SU-DHL-6 (cell line): ENCODE measurements at regions not wholly inside any gene's neighbourhood (a gene's known extent, or its start where the extent isn't known, plus 50 kb on each side); places are given as distances from the start of the nearest gene placed in this dataset.

ENCODE experiments used
- H2AFZ ChIP-seq: fragments of 200-600 bp; sonication (generic); 2 replicates; pipeline ENCODE4 v1.6.1; 2014; ENCODE audit warnings: low read depth, mild to moderate bottlenecking, moderate library complexity, mixed read lengths, antibody characterized with exemption, low read length; ENCODE audit not compliant: severe bottlenecking
- H3F3A ChIP-seq: fragments of 200-600 bp; shearing (Covaris generic); 2 replicates; pipeline ENCODE4 v1.6.0; 2016; ENCODE audit warnings: antibody characterized with exemption, mild to moderate bottlenecking; ENCODE audit not compliant: insufficient read depth
- H3K27ac ChIP-seq: fragments of 200-600 bp; sonication (generic); 2 replicates; pipeline ENCODE4 v1.5.1; 2016; ENCODE audit warnings: low read depth, mild to moderate bottlenecking, low read length, moderate library complexity, mixed read lengths
- H3K27me3 ChIP-seq: fragments of 200-600 bp; sonication (generic), shearing (Covaris generic); 2 replicates; pipeline ENCODE4 v1.6.0; 2014; ENCODE audit warnings: mild to moderate bottlenecking, low read length
- H3K36me3 ChIP-seq: fragments of 200-600 bp; sonication (generic); 2 replicates; pipeline ENCODE4 v1.6.1; 2014; ENCODE audit warnings: mild to moderate bottlenecking, low read length, mixed read lengths
- H3K4me2 ChIP-seq: fragments of 300-600, 200-600 bp; shearing (Covaris generic), sonication (generic); 2 replicates; pipeline ENCODE4 v1.6.0; 2014; ENCODE audit warnings: low read length, low read depth, mild to moderate bottlenecking; ENCODE audit not compliant: poor library complexity, severe bottlenecking
- H3K4me3 ChIP-seq: fragments of 200-600 bp; sonication (generic); 2 replicates; pipeline ENCODE4 v1.5.1; 2014; ENCODE audit warnings: antibody characterized with exemption, low read length, mild to moderate bottlenecking, mixed read lengths; ENCODE audit not compliant: insufficient read depth, poor library complexity, severe bottlenecking
- H3K79me2 ChIP-seq: fragments of 200-600 bp; sonication (generic); 2 replicates; pipeline ENCODE4 v1.6.1; 2014; ENCODE audit warnings: mild to moderate bottlenecking, low read length, moderate library complexity; ENCODE audit not compliant: insufficient read depth
- H3K9ac ChIP-seq: fragments of 200-600 bp; sonication (generic); 2 replicates; pipeline ENCODE4 v1.7.0; 2014; ENCODE audit warnings: mild to moderate bottlenecking, low read length
- H3K9me2 ChIP-seq: fragments of 200-600 bp; sonication (generic); replicated peaks from 2 replicates; pipeline ENCODE4 v1.6.1; 2014; ENCODE audit warnings: low read length; ENCODE audit not compliant: insufficient read depth
- H3K9me3 ChIP-seq: fragments of 200-600 bp; sonication (generic); 2 replicates; pipeline ENCODE4 v1.6.1; 2014; ENCODE audit warnings: low read length, mixed read lengths; ENCODE audit not compliant: insufficient read depth
- H4K20me1 ChIP-seq: fragments of 200-600 bp; sonication (generic); 2 replicates; pipeline ENCODE4 v1.6.1; 2014; ENCODE audit warnings: low read depth, mild to moderate bottlenecking, antibody characterized with exemption, low read length, moderate library complexity, mixed read lengths
- EZH2phosphoT487 ChIP-seq: fragments of 200-600 bp; sonication (generic), shearing (Covaris generic); conservative IDR thresholded peaks from 2 replicates; pipeline ENCODE4 v1.6.1; 2018; ENCODE audit warnings: mild to moderate bottlenecking, antibody characterized with exemption, low read length, moderate library complexity, mixed read lengths
- TF ChIP-seq, protein P1 (sequence below): fragments of 200-600 bp; sonication (generic); IDR thresholded peaks from one replicate; pipeline ENCODE4 v1.5.1; 2017; ENCODE audit warnings: antibody characterized with exemption, mild to moderate bottlenecking, low read length, moderate library complexity; ENCODE audit not compliant: insufficient read depth, poor library complexity, severe bottlenecking

DNA sequence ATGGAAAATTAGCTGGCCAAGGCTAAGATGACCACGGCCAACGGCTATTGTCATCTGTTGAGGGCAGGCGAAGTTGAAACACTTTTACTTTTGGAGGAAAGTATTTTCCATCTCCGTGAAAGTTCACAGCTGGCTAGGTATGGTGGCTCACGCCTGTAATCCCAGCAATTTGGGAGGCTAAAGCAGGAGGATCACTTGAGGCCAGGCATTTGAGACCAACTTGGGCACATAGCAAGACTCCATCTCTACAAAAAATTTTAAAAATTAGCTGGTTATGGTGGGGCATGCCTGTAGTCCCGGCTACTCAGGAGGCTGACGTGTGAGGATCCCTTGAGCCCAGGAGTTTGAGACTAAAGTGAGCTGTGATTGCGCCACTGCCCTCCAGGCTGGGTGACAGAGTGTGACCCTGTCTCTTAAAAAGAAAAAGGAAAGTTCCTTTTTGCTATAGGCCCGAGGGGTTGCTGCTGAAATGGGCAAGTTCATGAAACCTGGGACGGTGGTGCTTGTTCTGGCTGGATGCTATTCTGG is 85.5 kb upstream of the MKLN1 start:
- Histone ChIP-seq H3K9me3 (no peaks in the 10 kb centered on the region), H3K36me3 (no peaks in the 10 kb centered on the region), H4K20me1 (no peaks in the 10 kb centered on the region), H3K4me2 (no peak overlapping the region), H3K9ac (no peak overlapping the region), H3F3A (no peaks in the 10 kb centered on the region), H3K79me2 (no peaks in the 10 kb centered on the region), H3K9me2 (no peaks in the 10 kb centered on the region), H2AFZ (no peak overlapping the region), H3K27me3 (no peaks in the 10 kb centered on the region), H3K27ac (no peak overlapping the region), H3K4me3 (no peak overlapping the region)
- TF ChIP-seq, protein P1, sequence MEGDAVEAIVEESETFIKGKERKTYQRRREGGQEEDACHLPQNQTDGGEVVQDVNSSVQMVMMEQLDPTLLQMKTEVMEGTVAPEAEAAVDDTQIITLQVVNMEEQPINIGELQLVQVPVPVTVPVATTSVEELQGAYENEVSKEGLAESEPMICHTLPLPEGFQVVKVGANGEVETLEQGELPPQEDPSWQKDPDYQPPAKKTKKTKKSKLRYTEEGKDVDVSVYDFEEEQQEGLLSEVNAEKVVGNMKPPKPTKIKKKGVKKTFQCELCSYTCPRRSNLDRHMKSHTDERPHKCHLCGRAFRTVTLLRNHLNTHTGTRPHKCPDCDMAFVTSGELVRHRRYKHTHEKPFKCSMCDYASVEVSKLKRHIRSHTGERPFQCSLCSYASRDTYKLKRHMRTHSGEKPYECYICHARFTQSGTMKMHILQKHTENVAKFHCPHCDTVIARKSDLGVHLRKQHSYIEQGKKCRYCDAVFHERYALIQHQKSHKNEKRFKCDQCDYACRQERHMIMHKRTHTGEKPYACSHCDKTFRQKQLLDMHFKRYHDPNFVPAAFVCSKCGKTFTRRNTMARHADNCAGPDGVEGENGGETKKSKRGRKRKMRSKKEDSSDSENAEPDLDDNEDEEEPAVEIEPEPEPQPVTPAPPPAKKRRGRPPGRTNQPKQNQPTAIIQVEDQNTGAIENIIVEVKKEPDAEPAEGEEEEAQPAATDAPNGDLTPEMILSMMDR = no peak
- TF ChIP-seq EZH2phosphoT487 = no peak

DNA sequence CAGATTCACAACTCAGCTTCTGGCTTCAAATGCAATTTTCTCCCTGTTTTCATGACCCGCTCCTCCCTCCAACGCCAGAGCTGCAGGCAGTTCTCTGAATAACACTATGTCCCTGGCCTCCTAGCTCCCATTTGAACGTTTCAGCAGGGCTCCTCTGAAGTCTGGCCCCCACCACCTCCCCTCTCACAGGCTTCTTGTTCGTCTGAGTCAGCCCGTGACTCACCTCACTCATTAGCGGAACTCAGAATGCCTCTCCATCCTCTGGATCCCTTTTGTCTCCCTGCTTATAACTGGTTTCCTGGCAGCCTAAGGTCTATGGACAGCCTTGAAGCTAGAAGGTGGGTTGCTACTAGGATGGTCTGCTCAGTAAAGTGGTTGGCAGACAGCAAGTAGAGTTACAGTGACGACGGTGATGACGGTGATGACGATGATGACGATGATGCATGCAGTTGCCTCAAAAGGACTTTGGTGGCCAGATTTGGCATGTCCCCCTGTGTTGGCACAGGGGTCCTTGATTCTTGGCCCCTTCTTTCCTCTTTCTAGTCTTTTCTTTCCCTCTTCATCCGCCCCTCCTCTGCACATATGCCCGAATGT is 83.3 kb upstream of the MKLN1 start:
- Histone ChIP-seq H3K9ac (no peak overlapping the region), H2AFZ (no peak overlapping the region), H3K27ac (no peak overlapping the region), H3K4me3 (no peak overlapping the region), H4K20me1 (no peaks in the 10 kb centered on the region), H3K79me2 (no peaks in the 10 kb centered on the region), H3F3A (no peaks in the 10 kb centered on the region), H3K9me3 (no peaks in the 10 kb centered on the region), H3K9me2 (no peaks in the 10 kb centered on the region), H3K36me3 (no peaks in the 10 kb centered on the region), H3K4me2 (no peak overlapping the region), H3K27me3 (no peaks in the 10 kb centered on the region)
- TF ChIP-seq EZH2phosphoT487 = no peak
- TF ChIP-seq, protein P1 = no peak

DNA sequence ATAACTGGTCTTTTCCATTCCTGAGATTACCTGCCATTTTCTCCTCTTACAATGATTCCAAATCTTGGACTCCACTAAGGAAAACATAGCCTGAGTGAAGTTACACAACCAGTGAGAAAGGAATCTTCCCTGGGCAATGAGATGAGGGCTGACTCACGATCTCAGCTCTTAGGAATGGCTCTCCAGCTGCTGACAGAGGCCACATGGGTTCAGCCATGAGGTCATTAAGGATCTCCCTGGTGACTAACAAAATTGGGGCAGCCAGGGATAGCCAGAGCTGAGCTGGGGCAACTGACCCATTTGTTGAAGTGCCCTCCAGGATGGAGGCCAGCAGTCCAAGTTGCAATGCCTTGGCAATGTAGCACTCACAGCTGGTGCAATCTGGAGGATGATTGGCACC is 78.7 kb upstream of the MKLN1 start:
- TF ChIP-seq, protein P1 = no peak
- no peak overlapping the region for H3K9ac ChIP-seq
- H3K79me2 ChIP-seq = no peaks in the 10 kb centered on the region
- H3K4me3 ChIP-seq = no peak overlapping the region
- no peaks in the 10 kb centered on the region for H4K20me1 ChIP-seq
- no peaks in the 10 kb centered on the region for H3F3A ChIP-seq
- no peaks in the 10 kb centered on the region for H3K36me3 ChIP-seq
- H3K4me2 ChIP-seq = no peak overlapping the region
- no peaks in the 10 kb centered on the region for H3K9me2 ChIP-seq
- no peaks in the 10 kb centered on the region for H3K27me3 ChIP-seq
- no peak overlapping the region for H3K27ac ChIP-seq
- H3K9me3 ChIP-seq = peaks cover 1% of the 10 kb centered on the region; the same call in 1 of the 2 replicates
- no peak overlapping the region for H2AFZ ChIP-seq
